ENCODE measurements at regions not wholly inside any gene's neighbourhood (a gene's known extent, or its start where the extent isn't known, plus 50 kb on each side); places are given as distances from the start of the nearest gene placed in this dataset.

DNA sequence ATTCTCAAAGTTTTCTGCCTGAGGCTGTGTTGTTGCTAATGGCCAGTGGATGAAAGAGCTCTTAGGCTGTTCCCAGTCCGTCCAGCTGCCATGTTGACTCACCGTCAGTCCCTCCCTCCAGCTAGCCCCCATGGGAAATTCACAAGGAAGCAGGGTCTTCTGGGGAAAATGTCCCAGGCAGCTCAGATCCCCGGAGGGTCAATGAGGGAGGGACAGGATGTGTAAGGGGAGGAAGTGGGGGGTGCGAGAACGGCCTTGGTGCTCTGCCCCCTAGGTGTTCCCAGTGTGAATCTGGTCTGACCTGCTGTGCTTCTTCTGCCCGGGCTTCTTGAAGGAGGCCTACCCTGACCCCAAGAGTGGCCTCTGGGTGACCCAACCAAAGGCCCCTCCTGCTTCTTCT lies 65.9 kb downstream of the CEBPB start:
- TF ChIP-seq EZH2 (IDR thresholded peaks at IDR 0.05; ENCODE audit: borderline replicate concordance, low read length): no peak
- TF ChIP-seq, protein P1, sequence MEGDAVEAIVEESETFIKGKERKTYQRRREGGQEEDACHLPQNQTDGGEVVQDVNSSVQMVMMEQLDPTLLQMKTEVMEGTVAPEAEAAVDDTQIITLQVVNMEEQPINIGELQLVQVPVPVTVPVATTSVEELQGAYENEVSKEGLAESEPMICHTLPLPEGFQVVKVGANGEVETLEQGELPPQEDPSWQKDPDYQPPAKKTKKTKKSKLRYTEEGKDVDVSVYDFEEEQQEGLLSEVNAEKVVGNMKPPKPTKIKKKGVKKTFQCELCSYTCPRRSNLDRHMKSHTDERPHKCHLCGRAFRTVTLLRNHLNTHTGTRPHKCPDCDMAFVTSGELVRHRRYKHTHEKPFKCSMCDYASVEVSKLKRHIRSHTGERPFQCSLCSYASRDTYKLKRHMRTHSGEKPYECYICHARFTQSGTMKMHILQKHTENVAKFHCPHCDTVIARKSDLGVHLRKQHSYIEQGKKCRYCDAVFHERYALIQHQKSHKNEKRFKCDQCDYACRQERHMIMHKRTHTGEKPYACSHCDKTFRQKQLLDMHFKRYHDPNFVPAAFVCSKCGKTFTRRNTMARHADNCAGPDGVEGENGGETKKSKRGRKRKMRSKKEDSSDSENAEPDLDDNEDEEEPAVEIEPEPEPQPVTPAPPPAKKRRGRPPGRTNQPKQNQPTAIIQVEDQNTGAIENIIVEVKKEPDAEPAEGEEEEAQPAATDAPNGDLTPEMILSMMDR (IDR thresholded peaks at IDR 0.05; ENCODE audit: low read length): no peak
- Histone ChIP-seq H3F3A (ENCODE audit: insufficient read depth, low read length) (no peaks in the 10 kb centered on the region), H3K27ac (ENCODE audit: low read depth, low read length, poor library complexity, severe bottlenecking) (no peak overlapping the region), H3K4me2 (ENCODE audit: low read length) (no peak overlapping the region), H3K9me2 (ENCODE audit: low read depth, low read length) (no peaks in the 10 kb centered on the region), H3K27me3 (ENCODE audit: insufficient read depth, low read length) (no peaks in the 10 kb centered on the region), H3K79me2 (ENCODE audit: insufficient read depth, low read length) (no peaks in the 10 kb centered on the region), H4K20me1 (ENCODE audit: insufficient read depth, low read length) (no peaks in the 10 kb centered on the region), H3K9me3 (ENCODE audit: low read length) (no peaks in the 10 kb centered on the region), H3K9ac (ENCODE audit: low read length) (no peak overlapping the region), H3K36me3 (ENCODE audit: insufficient read depth, low read length) (no peaks in the 10 kb centered on the region), H3K4me1 (ENCODE audit: insufficient read depth, low read length, severe bottlenecking) (no peaks in the 10 kb centered on the region), H2AFZ (ENCODE audit: low read length) (no peak overlapping the region), H3K4me3 (ENCODE audit: low read depth, low read length, poor library complexity, severe bottlenecking) (no peak overlapping the region)

DNA sequence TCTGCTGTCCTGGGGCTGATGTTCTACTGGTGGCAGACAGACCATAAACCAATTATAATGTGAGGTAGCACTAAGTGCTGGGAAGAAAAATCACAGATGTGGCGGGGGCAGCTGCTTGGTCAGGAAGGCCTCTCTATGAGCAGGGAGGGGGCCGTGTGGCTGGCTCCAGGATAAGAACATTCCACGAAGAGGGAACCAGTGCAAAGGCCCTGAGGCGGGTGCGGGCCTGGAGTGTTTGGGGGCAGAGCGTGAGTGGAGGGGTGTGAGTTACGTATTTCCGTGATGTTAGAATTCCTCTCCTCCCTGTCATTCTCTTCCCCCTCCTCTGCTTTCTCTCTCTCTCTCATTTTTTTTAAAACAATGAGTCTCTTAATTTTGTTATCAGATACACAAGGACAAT lies 67.2 kb downstream of the CEBPB start:
- H3K36me3 ChIP-seq (ENCODE audit: insufficient read depth, low read length): no peaks in the 10 kb centered on the region
- H3F3A ChIP-seq (ENCODE audit: insufficient read depth, low read length): no peaks in the 10 kb centered on the region
- no peak overlapping the region for H3K27ac ChIP-seq (ENCODE audit: low read depth, low read length, poor library complexity, severe bottlenecking)
- H3K4me1 ChIP-seq (ENCODE audit: insufficient read depth, low read length, severe bottlenecking): no peaks in the 10 kb centered on the region
- no peak overlapping the region for H3K9ac ChIP-seq (ENCODE audit: low read length)
- no peak overlapping the region for H3K4me2 ChIP-seq (ENCODE audit: low read length)
- H3K4me3 ChIP-seq (ENCODE audit: low read depth, low read length, poor library complexity, severe bottlenecking): no peak overlapping the region
- TF ChIP-seq EZH2 (IDR thresholded peaks at IDR 0.05; ENCODE audit: borderline replicate concordance, low read length): no peak
- TF ChIP-seq, protein P1 (IDR thresholded peaks at IDR 0.05; ENCODE audit: low read length): no peak
- no peaks in the 10 kb centered on the region for H3K79me2 ChIP-seq (ENCODE audit: insufficient read depth, low read length)
- no peaks in the 10 kb centered on the region for H3K9me2 ChIP-seq (ENCODE audit: low read depth, low read length)
- H4K20me1 ChIP-seq (ENCODE audit: insufficient read depth, low read length): no peaks in the 10 kb centered on the region
- no peaks in the 10 kb centered on the region for H3K27me3 ChIP-seq (ENCODE audit: insufficient read depth, low read length)
- H3K9me3 ChIP-seq (ENCODE audit: low read length): no peaks in the 10 kb centered on the region
- H2AFZ ChIP-seq (ENCODE audit: low read length): no peak overlapping the region

DNA sequence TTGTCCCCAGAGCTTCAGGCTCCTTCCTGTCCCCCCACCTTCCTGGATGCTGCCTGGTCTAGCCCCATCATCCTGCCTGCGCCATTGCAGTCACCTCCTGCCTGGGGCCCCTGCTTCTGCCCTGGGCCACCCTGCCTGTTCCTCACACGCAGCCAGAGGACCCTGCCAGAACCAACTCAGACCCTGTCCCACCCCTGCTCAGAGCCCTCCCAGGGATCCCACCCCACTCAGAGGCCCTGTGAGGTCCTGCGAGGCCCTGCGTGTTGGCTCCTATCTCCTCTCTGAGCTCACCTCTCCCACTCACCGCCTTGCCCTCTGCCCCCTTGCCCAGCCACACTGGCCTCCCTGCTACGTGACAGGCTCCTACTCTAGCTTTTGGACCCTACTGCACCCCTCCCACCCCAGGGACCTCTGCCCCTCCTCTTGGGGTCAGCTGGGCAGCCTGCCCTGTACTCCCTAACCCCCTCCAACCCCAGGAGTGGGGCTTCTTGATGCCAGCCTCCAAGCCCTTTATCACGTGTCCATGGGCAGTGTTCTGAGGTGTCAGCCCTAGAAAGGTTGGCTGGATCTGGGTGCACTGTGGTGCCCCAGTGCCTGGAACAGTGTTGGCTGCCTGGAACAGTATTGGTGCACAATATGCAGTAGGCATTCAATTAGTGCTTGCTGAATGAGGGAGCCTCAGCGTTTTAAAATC lies 68.3 kb downstream of the CEBPB start:
- no peak overlapping the region for H3K9ac ChIP-seq (ENCODE audit: low read length)
- no peak overlapping the region for H3K4me2 ChIP-seq (ENCODE audit: low read length)

More for the DNA sequence above, 68.3 kb downstream of the CEBPB start:
- Histone ChIP-seq H3K36me3 (ENCODE audit: insufficient read depth, low read length) (no peaks in the 10 kb centered on the region), H3K27me3 (ENCODE audit: insufficient read depth, low read length) (no peaks in the 10 kb centered on the region), H3K27ac (ENCODE audit: low read depth, low read length, poor library complexity, severe bottlenecking) (no peak overlapping the region), H3F3A (ENCODE audit: insufficient read depth, low read length) (no peaks in the 10 kb centered on the region), H3K79me2 (ENCODE audit: insufficient read depth, low read length) (no peaks in the 10 kb centered on the region), H3K4me3 (ENCODE audit: low read depth, low read length, poor library complexity, severe bottlenecking) (no peak overlapping the region), H3K9me2 (ENCODE audit: low read depth, low read length) (no peaks in the 10 kb centered on the region), H3K4me1 (ENCODE audit: insufficient read depth, low read length, severe bottlenecking) (no peaks in the 10 kb centered on the region), H4K20me1 (ENCODE audit: insufficient read depth, low read length) (no peaks in the 10 kb centered on the region), H2AFZ (ENCODE audit: low read length) (no peak overlapping the region), H3K9me3 (ENCODE audit: low read length) (no peaks in the 10 kb centered on the region)
- no peak for TF ChIP-seq EZH2 (IDR thresholded peaks at IDR 0.05; ENCODE audit: borderline replicate concordance, low read length)
- TF ChIP-seq, protein P1 (IDR thresholded peaks at IDR 0.05; ENCODE audit: low read length): no peak
